ENCODE measurements at regions not wholly inside any gene's neighbourhood (a gene's known extent, or its start where the extent isn't known, plus 50 kb on each side); places are given as distances from the start of the nearest gene placed in this dataset.

DNA sequence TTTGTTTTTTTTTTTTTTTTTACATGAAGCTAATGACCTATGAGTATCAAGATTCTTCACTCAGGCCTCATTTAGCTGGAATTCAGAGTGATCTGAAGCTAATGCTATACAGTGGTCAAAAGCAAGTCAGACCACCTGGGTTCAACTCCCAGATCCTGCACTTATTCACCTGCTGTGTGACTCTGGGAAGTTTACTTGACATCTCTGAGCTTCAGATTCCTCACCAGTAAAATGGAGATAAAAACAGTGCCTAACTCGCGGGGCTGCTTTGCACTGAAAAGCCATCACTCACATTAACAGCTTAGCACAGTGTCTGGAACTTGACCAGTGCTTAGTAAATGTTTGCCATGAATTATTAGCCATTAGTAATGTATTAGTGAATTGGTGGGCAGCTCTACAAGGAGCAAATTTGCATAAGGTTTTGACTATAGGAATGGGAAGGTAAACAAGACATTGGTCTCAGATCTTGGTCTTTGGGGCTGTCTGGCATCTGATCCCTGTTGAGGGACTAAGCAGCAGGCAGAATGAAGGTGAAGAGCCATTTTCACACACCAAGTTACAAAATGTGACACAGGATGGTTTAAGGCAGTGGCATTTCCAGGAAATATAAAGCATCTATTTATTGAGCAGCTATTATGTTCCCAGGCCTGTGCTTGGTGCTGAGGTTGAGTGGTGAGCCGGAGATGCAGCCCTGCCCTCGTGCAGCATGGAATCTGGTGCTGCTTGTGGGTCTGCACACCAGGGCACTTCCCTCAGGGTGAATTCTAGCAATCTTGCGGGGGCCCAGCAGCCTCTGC, 291.3 kb downstream of the RRAGC start:
- Histone ChIP-seq H3K4me1 (no peaks in the 10 kb centered on the region), H3K36me3 (no peaks in the 10 kb centered on the region), H3K9me3 (no peaks in the 10 kb centered on the region), H3K27me3 (peaks cover 0 to 16% of the 10 kb centered on the region in 2 donors), H3K4me3 (no peak overlapping the region), H3K27ac (no peak overlapping the region)
- no peak for TF ChIP-seq POLR2A (IDR thresholded peaks at IDR 0.05)
- no peak for TF ChIP-seq POLR2AphosphoS5 (IDR thresholded peaks at IDR 0.05)
- TF ChIP-seq, protein P1, sequence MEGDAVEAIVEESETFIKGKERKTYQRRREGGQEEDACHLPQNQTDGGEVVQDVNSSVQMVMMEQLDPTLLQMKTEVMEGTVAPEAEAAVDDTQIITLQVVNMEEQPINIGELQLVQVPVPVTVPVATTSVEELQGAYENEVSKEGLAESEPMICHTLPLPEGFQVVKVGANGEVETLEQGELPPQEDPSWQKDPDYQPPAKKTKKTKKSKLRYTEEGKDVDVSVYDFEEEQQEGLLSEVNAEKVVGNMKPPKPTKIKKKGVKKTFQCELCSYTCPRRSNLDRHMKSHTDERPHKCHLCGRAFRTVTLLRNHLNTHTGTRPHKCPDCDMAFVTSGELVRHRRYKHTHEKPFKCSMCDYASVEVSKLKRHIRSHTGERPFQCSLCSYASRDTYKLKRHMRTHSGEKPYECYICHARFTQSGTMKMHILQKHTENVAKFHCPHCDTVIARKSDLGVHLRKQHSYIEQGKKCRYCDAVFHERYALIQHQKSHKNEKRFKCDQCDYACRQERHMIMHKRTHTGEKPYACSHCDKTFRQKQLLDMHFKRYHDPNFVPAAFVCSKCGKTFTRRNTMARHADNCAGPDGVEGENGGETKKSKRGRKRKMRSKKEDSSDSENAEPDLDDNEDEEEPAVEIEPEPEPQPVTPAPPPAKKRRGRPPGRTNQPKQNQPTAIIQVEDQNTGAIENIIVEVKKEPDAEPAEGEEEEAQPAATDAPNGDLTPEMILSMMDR (IDR thresholded peaks at IDR 0.05): no peak
- intact Hi-C loops (cut with DNase I; ENCODE audit: low total_unique reads): no loop called here
- no peak for DNase-seq (ENCODE audit: low spot score in 2 of 2)

DNA sequence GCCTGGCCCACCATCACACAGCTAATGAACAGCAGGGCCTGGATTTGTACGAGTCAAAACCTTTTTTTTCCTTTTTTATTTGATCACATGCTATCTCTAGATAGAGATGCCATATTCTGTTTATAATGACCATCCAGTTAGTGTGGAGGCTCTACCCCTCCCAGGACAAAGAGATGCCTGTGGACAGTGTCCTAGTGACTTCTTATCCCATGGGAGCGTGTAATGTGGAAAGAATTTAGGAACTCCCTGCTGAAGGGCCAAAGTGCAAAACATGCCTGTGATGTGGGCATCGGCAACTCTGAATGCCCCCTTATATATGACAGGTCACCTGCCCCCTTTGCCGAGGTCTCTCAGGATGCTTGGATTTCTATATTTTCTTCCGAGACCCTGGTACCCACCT, 292.2 kb downstream of the RRAGC start:
- DNase-seq (ENCODE audit: low spot score in 2 of 2): no peak
- Histone ChIP-seq H3K36me3 (no peaks in the 10 kb centered on the region), H3K4me1 (no peaks in the 10 kb centered on the region), H3K9me3 (no peaks in the 10 kb centered on the region), H3K27me3 (peaks cover 0 to 17% of the 10 kb centered on the region in 2 donors), H3K27ac (no peak overlapping the region), H3K4me3 (no peak overlapping the region)
- intact Hi-C loops (cut with DNase I; ENCODE audit: low total_unique reads): no loop called here
- TF ChIP-seq, protein P1 (IDR thresholded peaks at IDR 0.05): no peak
- TF ChIP-seq POLR2A (IDR thresholded peaks at IDR 0.05): no peak
- TF ChIP-seq POLR2AphosphoS5 (IDR thresholded peaks at IDR 0.05): no peak

DNA sequence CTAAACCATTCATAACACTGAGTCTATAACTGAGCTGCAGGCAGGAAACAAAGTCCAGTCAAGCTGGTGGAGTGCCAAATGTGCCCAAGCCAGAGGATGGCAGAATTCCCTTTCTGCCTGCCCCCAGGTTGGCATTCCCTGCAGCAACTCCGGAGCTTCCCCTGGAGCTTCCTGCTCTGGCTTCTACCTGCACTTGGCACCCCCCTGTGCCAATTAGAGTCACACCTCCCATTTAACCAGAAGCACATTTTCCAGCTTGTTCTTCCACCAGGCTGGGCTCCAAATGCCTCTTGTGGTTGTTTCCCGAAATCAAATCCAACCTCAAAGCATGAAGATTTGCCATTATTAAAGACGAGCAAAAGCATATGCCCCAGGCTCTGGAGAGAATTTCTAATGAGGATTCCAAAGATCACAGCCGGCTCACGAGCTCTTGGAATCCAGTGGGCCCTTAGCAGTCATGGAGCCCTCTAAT, 294.5 kb downstream of the RRAGC start:
- Histone ChIP-seq H3K36me3 (no peaks in the 10 kb centered on the region), H3K4me3 (no peak overlapping the region), H3K27me3 (peaks cover 0 to 26% of the 10 kb centered on the region in 2 donors), H3K4me1 (peaks cover 4 to 7% of the 10 kb centered on the region in 2 donors), H3K27ac (no peak overlapping the region), H3K9me3 (no peaks in the 10 kb centered on the region)
- DNase-seq (ENCODE audit: low spot score in 2 of 2): peak in 1 of 2 donors; percentile 50
- TF ChIP-seq POLR2AphosphoS5 (IDR thresholded peaks at IDR 0.05): no peak
- TF ChIP-seq, protein P1 (IDR thresholded peaks at IDR 0.05): peak in 1 of 3 donors; percentile 20
- intact Hi-C loops (cut with DNase I; ENCODE audit: low total_unique reads): no loop called here

DNA sequence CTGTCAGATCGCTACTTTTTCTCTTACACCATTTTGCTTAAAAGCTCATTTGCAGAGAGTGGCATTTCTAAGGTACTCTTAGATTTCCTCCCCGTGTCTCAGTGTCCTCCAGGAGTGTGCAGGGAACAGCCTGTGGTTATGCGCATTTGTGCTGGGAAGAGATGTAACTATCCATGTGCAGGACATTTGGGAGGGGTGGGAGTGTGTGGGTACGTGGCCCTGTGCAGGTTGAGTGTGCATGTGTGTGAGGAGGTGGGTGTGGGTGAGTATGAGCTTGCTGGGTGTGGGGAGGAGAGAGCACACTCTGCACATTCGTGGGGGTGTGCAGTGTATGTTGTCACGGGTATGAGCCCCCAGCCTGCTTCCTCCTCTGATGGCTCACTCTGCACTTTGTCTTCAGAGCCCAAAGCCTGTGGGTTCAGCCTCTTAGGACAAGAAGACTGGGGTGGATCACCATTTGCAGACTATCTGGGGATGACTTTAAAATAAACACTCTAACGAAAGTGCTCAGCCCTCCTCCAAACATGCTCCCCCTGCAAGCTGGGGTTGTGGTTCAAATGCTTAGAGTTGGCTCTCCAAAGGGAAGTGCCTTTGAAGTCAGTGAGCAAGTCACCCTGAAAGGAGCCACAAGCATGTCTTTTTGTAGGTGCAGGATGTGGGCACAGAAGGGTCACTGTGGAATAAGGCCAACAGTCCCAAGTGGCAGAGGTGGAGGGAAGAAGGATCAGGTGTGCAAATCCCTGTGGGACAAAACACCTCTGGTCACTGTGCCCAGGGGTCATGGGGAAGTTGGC, 295.4 kb downstream of the RRAGC start:
- no peak overlapping the region for H3K4me3 ChIP-seq
- peaks cover 4 to 9% of the 10 kb centered on the region in 2 donors for H3K4me1 ChIP-seq
- intact Hi-C loops (cut with DNase I; ENCODE audit: low total_unique reads): no loop called here
- H3K27me3 ChIP-seq: peaks cover 0 to 18% of the 10 kb centered on the region in 2 donors
- TF ChIP-seq POLR2AphosphoS5 (IDR thresholded peaks at IDR 0.05) (no peak), POLR2A (IDR thresholded peaks at IDR 0.05) (no peak)
- TF ChIP-seq, protein P1 (IDR thresholded peaks at IDR 0.05): no peak
- H3K36me3 ChIP-seq: no peaks in the 10 kb centered on the region
- no peaks in the 10 kb centered on the region for H3K9me3 ChIP-seq
- no peak for DNase-seq (ENCODE audit: low spot score in 2 of 2)
- no peak overlapping the region for H3K27ac ChIP-seq

DNA sequence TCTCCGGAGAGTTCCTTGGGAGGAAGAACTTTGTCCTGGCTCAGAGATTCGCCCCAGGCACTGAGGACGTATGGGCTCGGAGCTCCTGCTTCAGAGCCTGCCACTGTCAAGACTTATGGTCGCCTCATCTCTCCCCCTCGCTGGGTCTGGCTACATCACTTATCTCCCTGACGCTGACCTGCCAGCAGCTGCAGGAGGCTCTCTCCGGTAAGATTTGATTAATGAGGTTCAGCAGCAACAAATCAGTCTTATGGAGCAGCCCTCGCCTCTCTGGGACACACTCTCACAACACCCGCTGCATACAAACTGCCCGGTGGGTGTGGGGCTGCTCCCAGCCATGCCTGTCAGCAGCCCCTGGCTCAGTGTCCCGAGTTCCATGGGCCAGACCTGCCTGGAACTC, 297.8 kb downstream of the RRAGC start:
- H3K27me3 ChIP-seq: peaks cover 0 to 14% of the 10 kb centered on the region in 2 donors
- DNase-seq (ENCODE audit: low spot score in 2 of 2): no peak
- no peak overlapping the region for H3K27ac ChIP-seq
- no peaks in the 10 kb centered on the region for H3K36me3 ChIP-seq
- H3K4me3 ChIP-seq: no peak overlapping the region
- H3K9me3 ChIP-seq: no peaks in the 10 kb centered on the region
- intact Hi-C loops (cut with DNase I; ENCODE audit: low total_unique reads): no loop called here
- TF ChIP-seq, protein P1 (IDR thresholded peaks at IDR 0.05): no peak
- TF ChIP-seq POLR2AphosphoS5 (IDR thresholded peaks at IDR 0.05) (no peak), POLR2A (IDR thresholded peaks at IDR 0.05) (no peak)
- peaks cover 4 to 9% of the 10 kb centered on the region in 2 donors for H3K4me1 ChIP-seq

Data from breast epithelium (tissue), 4 donors.